Activated B cell treated with CpG ODN at 0.5 μM for 24 hours (primary cell): ENCODE measurements at regions not wholly inside any gene's neighbourhood (a gene's known extent, or its start where the extent isn't known, plus 50 kb on each side); places are given as distances from the start of the nearest gene placed in this dataset.

Source experiments
- ATAC-seq: fragments of 200-7000 bp; cut with Tn5 transposase; one replicate; pipeline ENCODE4 v1.10.0; 2021; ENCODE audit warnings: low read depth, mild to moderate bottlenecking, moderate library complexity
- CTCF ChIA-PET: fragments of 350-600 bp; sonication (Branson Sonifier 250); formaldehyde crosslinking; loops from one replicate; lab custom pipeline; 2021; ENCODE audit warnings: antibody characterized with exemption; lab: Charles Lee
- POLR2A ChIA-PET: fragments of 350-600 bp; sonication (Branson Sonifier 250); formaldehyde crosslinking; loops from one replicate; lab custom pipeline; 2021; ENCODE audit warnings: antibody characterized with exemption; lab: Charles Lee
- DNase-seq: peaks from one replicate; pipeline ENCODE4 v3.0.0; 2022
- H3K27ac Mint-ChIP-seq: one replicate; pipeline ENCODE4 v1.8.0; 2020; ENCODE audit warnings: mixed read lengths
- H3K27me3 Mint-ChIP-seq: one replicate; pipeline ENCODE4 v1.8.0; 2021; ENCODE audit warnings: mixed read lengths
- H3K36me3 Mint-ChIP-seq: one replicate; pipeline ENCODE4 v1.8.0; 2021; ENCODE audit warnings: low read depth, mixed read lengths
- H3K4me1 Mint-ChIP-seq: one replicate; pipeline ENCODE4 v1.8.0; 2021; ENCODE audit warnings: mixed read lengths
- H3K4me3 Mint-ChIP-seq: one replicate; pipeline ENCODE4 v1.8.0; 2020; ENCODE audit warnings: mild to moderate bottlenecking, mixed read lengths
- H3K9me3 Mint-ChIP-seq: one replicate; pipeline ENCODE4 v1.8.0; 2020; ENCODE audit warnings: mixed read lengths
- CTCF ChIP-seq: fragments of 200-600 bp; IDR thresholded peaks from one replicate; pipeline ENCODE4 v1.8.0; 2022; ENCODE audit warnings: antibody characterized with exemption, mild to moderate bottlenecking
- intact Hi-C: fragments of 100-400 bp; cut with micrococcal nuclease; formaldehyde crosslinking; loops from one replicate; pipeline ENCODE4 v1.15.1; 2024

- DNase-seq (no peak), ATAC-seq (no peak)
- ChIA-PET POLR2A (interaction anchor here (0.6 to 1.5 kb wide), 5 partner anchors 15 to 93 kb away, joined by 3 to 4 read pairs (median 3); no protein-coding TSS in a partner anchor), CTCF (no interaction called here)
- H3K27ac Mint-ChIP-seq, result no peak overlapping the region
- TF ChIP-seq CTCF, result no peak
- no peak overlapping the region for H3K4me3 Mint-ChIP-seq
- H3K4me1 Mint-ChIP-seq, result no peaks in the 10 kb centered on the region
- intact Hi-C loops, result no loop called here
- H3K9me3 Mint-ChIP-seq, result no peaks in the 10 kb centered on the region
- H3K27me3 Mint-ChIP-seq, result no peaks in the 10 kb centered on the region
- no peaks in the 10 kb centered on the region for H3K36me3 Mint-ChIP-seq
Measured at GRCh38 chr4:78684325-78685079, 91.6 kb upstream of the BMP2K start.

DNA sequence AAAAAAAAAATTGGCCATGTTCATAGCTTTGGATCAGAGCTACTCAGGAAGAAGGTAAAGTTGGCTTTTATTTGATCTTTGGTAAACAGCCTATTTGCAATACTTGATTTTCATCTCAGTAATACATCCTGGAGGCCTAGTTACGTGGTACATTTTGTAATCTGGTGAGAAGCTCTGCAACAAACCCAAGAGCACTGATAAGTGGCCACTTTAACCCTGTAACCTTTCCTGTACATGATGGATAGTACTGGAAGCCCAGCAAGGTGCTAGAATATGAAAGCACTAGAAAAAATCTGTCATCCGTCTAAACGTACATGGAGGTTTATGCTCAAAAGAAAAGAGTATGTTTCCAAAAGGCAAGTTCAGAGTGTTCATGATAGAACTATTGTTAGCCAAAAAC lies 88.3 kb upstream of the BMP2K start:
- intact Hi-C loops, result no loop called here

GRCh38 chr4:78688366-78688765 lies 87.8 kb upstream of the BMP2K start:
- no peaks in the 10 kb centered on the region for H3K27me3 Mint-ChIP-seq
- ChIA-PET CTCF (no interaction called here), POLR2A (no interaction called here)
- H3K9me3 Mint-ChIP-seq, result no peaks in the 10 kb centered on the region
- ATAC-seq, result no peak
- intact Hi-C loops, result no loop called here
- TF ChIP-seq CTCF, result no peak
- H3K36me3 Mint-ChIP-seq, result no peaks in the 10 kb centered on the region
- no peak for DNase-seq
- H3K27ac Mint-ChIP-seq, result no peak overlapping the region
- peaks cover 23% of the 10 kb centered on the region for H3K4me1 Mint-ChIP-seq
- no peak overlapping the region for H3K4me3 Mint-ChIP-seq

More for the DNA sequence above, 88.3 kb upstream of the BMP2K start:
- Mint-ChIP-seq H3K36me3 (no peaks in the 10 kb centered on the region), H3K4me3 (no peak overlapping the region), H3K27me3 (no peaks in the 10 kb centered on the region), H3K4me1 (peaks cover 23% of the 10 kb centered on the region), H3K27ac (no peak overlapping the region), H3K9me3 (no peaks in the 10 kb centered on the region)
- no peak for TF ChIP-seq CTCF
- DNase-seq (no peak), ATAC-seq (no peak)
- ChIA-PET POLR2A (interaction anchor here (0.7 kb wide), 1 partner anchor 17 kb away, joined by 4 read pairs; no protein-coding TSS in a partner anchor), CTCF (interaction anchor here (1.4 kb wide), 1 partner anchor 89 kb away, joined by 3 read pairs; no protein-coding TSS in a partner anchor)

- ChIA-PET CTCF (interaction anchor here (1.0 kb wide), 1 partner anchor 45 kb away, joined by 4 read pairs; no protein-coding TSS in a partner anchor), POLR2A (no interaction called here)
- peaks cover 23% of the 10 kb centered on the region for H3K4me1 Mint-ChIP-seq
- H3K27ac Mint-ChIP-seq, result no peak overlapping the region
- no peaks in the 10 kb centered on the region for H3K9me3 Mint-ChIP-seq
- no peaks in the 10 kb centered on the region for H3K27me3 Mint-ChIP-seq
- intact Hi-C loops, result no loop called here
- H3K4me3 Mint-ChIP-seq, result no peak overlapping the region
- DNase-seq, result no peak
- no peaks in the 10 kb centered on the region for H3K36me3 Mint-ChIP-seq
- no peak for ATAC-seq
- no peak for TF ChIP-seq CTCF
Measured at GRCh38 chr4:78689261-78689660, 86.9 kb upstream of the BMP2K start.

DNA sequence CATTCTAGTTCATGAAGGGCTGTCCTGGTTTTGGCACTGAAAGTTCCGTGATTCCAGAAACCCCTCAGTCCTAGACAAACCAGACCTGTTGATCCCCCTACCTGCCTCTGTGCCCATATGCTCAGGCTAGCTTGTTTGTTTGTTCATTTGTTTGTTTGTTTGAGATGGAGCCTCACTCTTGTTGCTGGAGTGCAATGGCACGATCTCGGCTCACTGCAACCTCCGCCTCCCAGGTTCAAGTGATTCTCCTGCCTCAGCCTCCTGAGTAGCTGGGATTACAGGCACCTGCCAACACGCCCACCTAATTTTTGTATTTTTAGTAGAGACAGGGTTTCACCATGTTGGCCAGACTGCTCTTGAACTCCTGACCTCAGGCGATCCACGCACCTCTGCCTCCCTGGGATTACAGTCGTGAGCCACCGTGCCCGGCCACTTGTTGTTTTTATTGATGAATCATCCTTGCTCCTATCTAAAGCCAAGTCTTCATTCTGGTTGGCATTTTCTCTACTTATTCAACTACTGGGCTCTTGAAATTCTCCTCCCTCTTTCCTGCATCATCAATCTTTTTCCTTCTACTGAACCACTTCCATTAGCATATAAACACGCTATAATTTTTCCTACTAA lies 86.3 kb upstream of the BMP2K start:
- DNase-seq (no peak), ATAC-seq (no peak)
- Mint-ChIP-seq H3K4me1 (peaks cover 23% of the 10 kb centered on the region), H3K36me3 (no peaks in the 10 kb centered on the region), H3K27me3 (no peaks in the 10 kb centered on the region), H3K4me3 (no peak overlapping the region), H3K27ac (no peak overlapping the region), H3K9me3 (no peaks in the 10 kb centered on the region)
- POLR2A ChIA-PET, result no interaction called here
- intact Hi-C loops, result loop anchor here (2.0 kb wide), 1 partner anchor 17 kb away; no protein-coding TSS in a partner anchor
- CTCF ChIA-PET, result interaction anchor here (1.0 kb wide), 1 partner anchor 45 kb away, joined by 4 read pairs; no protein-coding TSS in a partner anchor
- no peak for TF ChIP-seq CTCF
